ENCODE measurements at regions not wholly inside any gene's neighbourhood (a gene's known extent, or its start where the extent isn't known, plus 50 kb on each side); places are given as distances from the start of the nearest gene placed in this dataset.
A peak's percentile ranks its signal among the peaks of the same experiment; 100 is the strongest.
"Not testable (repeated sequence)": the region's sequence is repeated elsewhere in the genome, so short reads cannot be mapped to it uniquely, and the experiment has no call there.

- H3K4me3 ChIP-seq (ENCODE audit: low read depth, low read length): no peak overlapping the region
- DNase-seq (ENCODE audit: low read depth): no peak
- no peak for TF ChIP-seq CTCF (IDR thresholded peaks at IDR 0.05; ENCODE audit: low read depth, low read length, missing control alignments)
These were observed 181.8 kb upstream of the MBL2 start for GRCh38 chr10:52954407-52954806.

GRCh38 chr10:52952391-52953055 is 179.9 kb upstream of the MBL2 start:
- TF ChIP-seq CTCF (IDR thresholded peaks at IDR 0.05; ENCODE audit: low read depth, low read length, missing control alignments): no peak
- H3K4me3 ChIP-seq (ENCODE audit: low read depth, low read length): no peak overlapping the region
- DNase-seq (ENCODE audit: low read depth): no peak

- H3K4me3 ChIP-seq (ENCODE audit: low read depth, low read length): no peak overlapping the region
- peak; percentile 40 for DNase-seq (ENCODE audit: low read depth)
- peak; percentile 81 for TF ChIP-seq CTCF (IDR thresholded peaks at IDR 0.05; ENCODE audit: low read depth, low read length, missing control alignments)
These were observed 179.2 kb upstream of the MBL2 start for GRCh38 chr10:52951824-52952223.

GRCh38 chr10:52950578-52950977 is 178.0 kb upstream of the MBL2 start:
- no peak overlapping the region for H3K4me3 ChIP-seq (ENCODE audit: low read depth, low read length)
- TF ChIP-seq CTCF (IDR thresholded peaks at IDR 0.05; ENCODE audit: low read depth, low read length, missing control alignments): no peak
- no peak for DNase-seq (ENCODE audit: low read depth)

GRCh38 chr10:52949899-52950298 is 177.3 kb upstream of the MBL2 start:
- DNase-seq (ENCODE audit: low read depth): no peak
- TF ChIP-seq CTCF (IDR thresholded peaks at IDR 0.05; ENCODE audit: low read depth, low read length, missing control alignments): no peak
- no peak overlapping the region for H3K4me3 ChIP-seq (ENCODE audit: low read depth, low read length)

GRCh38 chr10:52946486-52946885 is 173.9 kb upstream of the MBL2 start:
- TF ChIP-seq CTCF (IDR thresholded peaks at IDR 0.05; ENCODE audit: low read depth, low read length, missing control alignments): no peak
- DNase-seq (ENCODE audit: low read depth): no peak
- H3K4me3 ChIP-seq (ENCODE audit: low read depth, low read length): no peak overlapping the region

- H3K4me3 ChIP-seq (ENCODE audit: low read depth, low read length): not testable (repeated sequence)
These were observed 172.9 kb upstream of the MBL2 start for GRCh38 chr10:52945521-52945920.

More at GRCh38 chr10:52945521-52945920, 172.9 kb upstream of the MBL2 start:
- DNase-seq (ENCODE audit: low read depth): not testable (repeated sequence)

All from GM12864 (cell line).